Glutamatergic neuron (in vitro differentiated cells): ENCODE measurements at regions not wholly inside any gene's neighbourhood (a gene's known extent, or its start where the extent isn't known, plus 50 kb on each side); places are given as distances from the start of the nearest gene placed in this dataset.

Source experiments
- DNase-seq: peaks from one replicate; pipeline ENCODE4 v3.0.0; 2022
- H3K27ac Mint-ChIP-seq: one replicate; pipeline ENCODE4 v1.8.0; 2020; ENCODE audit warnings: mild to moderate bottlenecking, mixed read lengths, inconsistent platforms; ENCODE audit not compliant: unreplicated experiment
- H3K27me3 Mint-ChIP-seq: one replicate; pipeline ENCODE4 v1.8.0; 2020; ENCODE audit warnings: mild to moderate bottlenecking, moderate library complexity, mixed read lengths, inconsistent platforms; ENCODE audit not compliant: unreplicated experiment
- H3K36me3 Mint-ChIP-seq: one replicate; pipeline ENCODE4 v1.8.0; 2020; ENCODE audit warnings: mild to moderate bottlenecking, mixed read lengths, inconsistent platforms; ENCODE audit not compliant: unreplicated experiment
- H3K4me1 Mint-ChIP-seq: one replicate; pipeline ENCODE4 v1.8.0; 2020; ENCODE audit warnings: mild to moderate bottlenecking, low read depth, mixed read lengths, inconsistent platforms; ENCODE audit not compliant: unreplicated experiment
- H3K4me3 Mint-ChIP-seq: one replicate; pipeline ENCODE4 v1.8.0; 2020; ENCODE audit warnings: mild to moderate bottlenecking, mixed read lengths, inconsistent platforms; ENCODE audit not compliant: unreplicated experiment
- H3K9me3 Mint-ChIP-seq: one replicate; pipeline ENCODE4 v1.8.0; 2020; ENCODE audit warnings: mild to moderate bottlenecking, moderate library complexity, mixed read lengths, inconsistent platforms; ENCODE audit not compliant: unreplicated experiment
- TF ChIP-seq, protein P1 (sequence below): fragments of 200-600 bp; sonication (generic); IDR thresholded peaks from one replicate; pipeline ENCODE4 v1.5.0; 2021; ENCODE audit not compliant: partially characterized antibody, unreplicated experiment

DNA sequence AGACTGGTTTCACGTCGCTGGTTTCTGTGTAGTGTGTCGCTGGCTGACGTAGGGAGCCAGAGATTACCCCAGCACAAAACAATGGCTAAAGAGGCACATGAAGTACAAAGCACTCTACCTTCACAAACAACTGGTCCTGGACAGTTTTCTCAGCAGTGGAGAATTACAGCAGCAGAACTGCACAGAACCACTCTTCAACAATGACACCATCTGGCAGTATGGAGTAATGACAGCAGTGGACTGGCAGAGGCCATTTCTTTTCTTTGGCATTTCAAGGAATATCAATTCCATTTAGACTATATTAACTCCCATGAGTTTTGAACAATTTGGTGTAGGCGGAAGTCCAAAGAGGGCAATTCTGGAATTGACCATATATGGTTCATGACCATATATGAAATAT is 1074.1 kb downstream of the AACS start:
- DNase-seq, result no peak
- peaks cover 20% of the 10 kb centered on the region for H3K9me3 Mint-ChIP-seq
- H3K36me3 Mint-ChIP-seq, result peaks cover 8% of the 10 kb centered on the region

DNA sequence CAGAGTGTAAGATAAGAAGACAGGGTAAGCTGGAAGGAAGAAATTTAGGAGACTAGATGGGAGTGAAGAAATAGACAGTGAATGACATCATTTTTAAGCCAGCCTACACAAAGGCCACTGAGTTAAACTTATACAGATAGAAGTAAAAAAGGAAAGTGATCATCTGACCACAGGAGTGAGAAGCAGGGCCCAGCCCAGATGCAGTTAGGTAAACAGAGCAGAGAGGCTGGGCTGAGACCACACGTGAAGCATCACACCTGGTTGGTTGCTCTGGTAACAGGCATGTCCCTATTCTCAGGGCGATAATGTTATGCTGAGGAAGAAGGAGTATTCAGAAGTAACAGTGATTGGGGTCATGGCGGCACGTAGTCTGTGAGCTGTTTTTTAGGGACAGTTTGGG is 1079.4 kb downstream of the AACS start:
- Mint-ChIP-seq H3K36me3 (peaks cover 4% of the 10 kb centered on the region), H3K27me3 (no peaks in the 10 kb centered on the region), H3K4me1 (no peaks in the 10 kb centered on the region), H3K27ac (no peak overlapping the region), H3K9me3 (peaks cover 7% of the 10 kb centered on the region), H3K4me3 (no peak overlapping the region)
- TF ChIP-seq, protein P1, sequence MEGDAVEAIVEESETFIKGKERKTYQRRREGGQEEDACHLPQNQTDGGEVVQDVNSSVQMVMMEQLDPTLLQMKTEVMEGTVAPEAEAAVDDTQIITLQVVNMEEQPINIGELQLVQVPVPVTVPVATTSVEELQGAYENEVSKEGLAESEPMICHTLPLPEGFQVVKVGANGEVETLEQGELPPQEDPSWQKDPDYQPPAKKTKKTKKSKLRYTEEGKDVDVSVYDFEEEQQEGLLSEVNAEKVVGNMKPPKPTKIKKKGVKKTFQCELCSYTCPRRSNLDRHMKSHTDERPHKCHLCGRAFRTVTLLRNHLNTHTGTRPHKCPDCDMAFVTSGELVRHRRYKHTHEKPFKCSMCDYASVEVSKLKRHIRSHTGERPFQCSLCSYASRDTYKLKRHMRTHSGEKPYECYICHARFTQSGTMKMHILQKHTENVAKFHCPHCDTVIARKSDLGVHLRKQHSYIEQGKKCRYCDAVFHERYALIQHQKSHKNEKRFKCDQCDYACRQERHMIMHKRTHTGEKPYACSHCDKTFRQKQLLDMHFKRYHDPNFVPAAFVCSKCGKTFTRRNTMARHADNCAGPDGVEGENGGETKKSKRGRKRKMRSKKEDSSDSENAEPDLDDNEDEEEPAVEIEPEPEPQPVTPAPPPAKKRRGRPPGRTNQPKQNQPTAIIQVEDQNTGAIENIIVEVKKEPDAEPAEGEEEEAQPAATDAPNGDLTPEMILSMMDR, result no peak
- DNase-seq, result no peak

More for the DNA sequence above, 1074.1 kb downstream of the AACS start:
- TF ChIP-seq, protein P1, result no peak
- H3K4me1 Mint-ChIP-seq, result no peaks in the 10 kb centered on the region
- peaks cover 2% of the 10 kb centered on the region for H3K27me3 Mint-ChIP-seq
- no peak overlapping the region for H3K4me3 Mint-ChIP-seq
- no peak overlapping the region for H3K27ac Mint-ChIP-seq

DNA sequence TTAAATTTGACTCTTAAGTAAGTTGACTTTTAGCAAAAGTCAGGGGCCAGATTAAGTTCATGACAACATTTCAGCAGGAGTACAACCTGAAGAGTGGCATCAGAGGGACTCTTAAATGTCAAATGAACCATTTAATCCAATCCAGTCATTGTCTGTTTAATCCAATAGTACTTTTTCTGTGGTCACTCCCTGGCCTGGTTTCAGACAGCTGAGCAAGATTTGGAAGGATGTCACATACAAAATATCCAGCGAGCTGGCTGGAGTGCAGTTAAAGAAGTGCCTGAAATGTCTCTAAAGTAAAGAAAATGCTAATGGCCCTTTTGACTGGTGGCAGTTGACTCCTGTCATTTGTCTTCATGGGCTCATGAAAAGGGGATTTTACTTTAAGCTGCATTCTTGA is 1082.1 kb downstream of the AACS start:
- Mint-ChIP-seq H3K27me3 (no peaks in the 10 kb centered on the region), H3K27ac (no peak overlapping the region), H3K4me3 (no peak overlapping the region), H3K4me1 (no peaks in the 10 kb centered on the region), H3K36me3 (peaks cover 4% of the 10 kb centered on the region), H3K9me3 (peaks cover 7% of the 10 kb centered on the region)
- TF ChIP-seq, protein P1, result no peak
- DNase-seq, result no peak

DNA sequence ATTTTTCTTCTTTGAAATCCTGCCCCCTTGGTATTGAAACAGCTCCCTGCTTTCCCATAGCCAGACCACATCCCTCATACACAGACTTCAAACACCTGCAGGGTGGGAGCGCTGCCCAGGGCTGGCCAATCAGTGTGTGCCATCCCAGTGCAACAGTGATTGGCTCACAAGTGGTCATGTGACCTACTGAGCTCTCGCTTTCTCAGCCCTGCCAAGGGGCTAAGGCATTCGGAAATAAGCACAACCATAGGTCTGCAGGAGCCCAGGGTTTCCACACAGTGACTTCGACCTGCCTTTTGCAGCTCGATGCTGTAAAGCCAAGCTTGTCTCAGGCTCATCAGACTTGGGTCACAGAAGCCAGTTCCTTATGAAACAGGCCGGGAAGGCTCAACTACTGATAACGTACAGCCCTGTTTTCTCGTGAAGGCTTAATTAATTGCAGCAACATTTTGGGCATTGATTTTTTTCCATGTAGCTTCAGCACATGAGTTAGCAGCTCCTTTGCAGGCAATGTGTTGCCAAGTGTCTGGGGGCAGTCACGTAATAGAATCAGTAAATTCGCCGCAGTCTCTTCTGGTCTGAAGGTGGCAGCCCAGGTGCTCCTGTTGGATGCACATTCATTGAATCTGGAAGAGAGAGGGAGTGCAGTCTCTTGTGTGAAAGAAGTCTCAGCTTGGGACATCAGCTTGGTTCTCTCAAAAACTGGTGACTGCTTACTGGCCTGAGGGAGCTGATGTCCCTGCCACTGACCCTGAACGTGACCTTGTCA is 1091.8 kb downstream of the AACS start:
- Mint-ChIP-seq H3K27ac (no peak overlapping the region), H3K27me3 (peaks cover 1% of the 10 kb centered on the region), H3K36me3 (peaks cover 3% of the 10 kb centered on the region), H3K4me3 (no peak overlapping the region), H3K4me1 (no peaks in the 10 kb centered on the region), H3K9me3 (peaks cover 7% of the 10 kb centered on the region)
- TF ChIP-seq, protein P1, result no peak
- DNase-seq, result no peak

DNA sequence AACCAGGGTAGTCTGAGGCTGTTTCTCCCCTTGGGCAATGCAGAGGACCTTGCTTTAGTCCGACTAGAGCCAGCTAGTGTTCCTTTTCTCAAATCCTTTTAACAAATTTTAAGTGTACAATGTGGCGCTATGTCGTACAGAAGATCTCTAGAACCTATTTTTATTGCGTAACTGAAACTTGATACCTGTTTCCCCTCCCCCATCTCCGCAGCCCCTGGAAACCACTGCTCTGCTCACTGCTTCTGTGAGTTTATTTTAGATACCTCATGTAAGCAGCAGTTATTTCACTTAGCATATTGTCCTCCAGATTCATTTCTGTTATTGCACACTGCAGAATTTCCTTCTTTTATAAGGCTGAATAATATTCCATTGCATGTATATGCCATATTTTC is 1092.3 kb downstream of the AACS start:
- Mint-ChIP-seq H3K4me1 (no peaks in the 10 kb centered on the region), H3K9me3 (peaks cover 12% of the 10 kb centered on the region), H3K27me3 (peaks cover 1% of the 10 kb centered on the region), H3K27ac (no peak overlapping the region), H3K36me3 (peaks cover 9% of the 10 kb centered on the region), H3K4me3 (no peak overlapping the region)
- no peak for DNase-seq
- TF ChIP-seq, protein P1, result no peak
